ENCODE measurements at regions not wholly inside any gene's neighbourhood (a gene's known extent, or its start where the extent isn't known, plus 50 kb on each side); places are given as distances from the start of the nearest gene placed in this dataset.

DNA sequence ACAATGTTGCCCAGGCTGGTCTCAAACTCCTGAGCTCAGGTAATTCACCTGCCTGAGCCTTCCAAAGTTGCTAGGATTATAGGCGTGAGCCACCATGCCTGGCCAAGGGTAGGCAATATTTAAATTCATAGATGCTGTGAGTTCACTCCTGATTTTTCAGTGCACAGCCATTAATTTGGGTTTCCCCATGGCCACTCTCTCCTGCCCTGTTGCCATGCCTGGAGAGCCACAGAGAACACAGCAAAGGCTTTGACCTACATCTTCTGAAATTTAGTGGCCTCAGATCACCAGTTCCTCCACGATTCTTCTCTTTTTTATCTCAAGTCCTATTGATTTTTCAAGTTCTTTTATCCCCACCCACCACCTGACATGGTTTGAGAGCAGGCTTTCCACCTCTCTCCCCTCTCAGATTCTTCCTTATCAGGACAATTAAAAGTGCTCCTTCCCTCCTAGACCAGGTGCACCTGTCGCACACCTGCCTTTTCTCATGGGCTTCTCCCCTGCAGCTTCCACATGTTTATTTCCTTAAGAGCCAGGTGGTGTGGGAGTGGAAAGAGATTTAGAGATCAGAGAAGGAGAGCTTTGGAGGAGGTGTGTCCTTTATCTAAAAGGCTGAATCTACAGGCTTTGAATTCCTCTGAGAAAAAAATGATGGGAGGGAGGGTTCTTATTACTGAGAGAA lies 123.8 kb downstream of the ADRA2A start:
- TF ChIP-seq, protein P1, sequence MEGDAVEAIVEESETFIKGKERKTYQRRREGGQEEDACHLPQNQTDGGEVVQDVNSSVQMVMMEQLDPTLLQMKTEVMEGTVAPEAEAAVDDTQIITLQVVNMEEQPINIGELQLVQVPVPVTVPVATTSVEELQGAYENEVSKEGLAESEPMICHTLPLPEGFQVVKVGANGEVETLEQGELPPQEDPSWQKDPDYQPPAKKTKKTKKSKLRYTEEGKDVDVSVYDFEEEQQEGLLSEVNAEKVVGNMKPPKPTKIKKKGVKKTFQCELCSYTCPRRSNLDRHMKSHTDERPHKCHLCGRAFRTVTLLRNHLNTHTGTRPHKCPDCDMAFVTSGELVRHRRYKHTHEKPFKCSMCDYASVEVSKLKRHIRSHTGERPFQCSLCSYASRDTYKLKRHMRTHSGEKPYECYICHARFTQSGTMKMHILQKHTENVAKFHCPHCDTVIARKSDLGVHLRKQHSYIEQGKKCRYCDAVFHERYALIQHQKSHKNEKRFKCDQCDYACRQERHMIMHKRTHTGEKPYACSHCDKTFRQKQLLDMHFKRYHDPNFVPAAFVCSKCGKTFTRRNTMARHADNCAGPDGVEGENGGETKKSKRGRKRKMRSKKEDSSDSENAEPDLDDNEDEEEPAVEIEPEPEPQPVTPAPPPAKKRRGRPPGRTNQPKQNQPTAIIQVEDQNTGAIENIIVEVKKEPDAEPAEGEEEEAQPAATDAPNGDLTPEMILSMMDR (IDR thresholded peaks at IDR 0.05): no peak
- no peak for TF ChIP-seq POLR2A (IDR thresholded peaks at IDR 0.05)
- no peak for TF ChIP-seq POLR2AphosphoS5 (IDR thresholded peaks at IDR 0.05)

Measured in upper lobe of left lung (tissue), 4 donors.